ENCODE measurements at regions not wholly inside any gene's neighbourhood (a gene's known extent, or its start where the extent isn't known, plus 50 kb on each side); places are given as distances from the start of the nearest gene placed in this dataset.

DNA sequence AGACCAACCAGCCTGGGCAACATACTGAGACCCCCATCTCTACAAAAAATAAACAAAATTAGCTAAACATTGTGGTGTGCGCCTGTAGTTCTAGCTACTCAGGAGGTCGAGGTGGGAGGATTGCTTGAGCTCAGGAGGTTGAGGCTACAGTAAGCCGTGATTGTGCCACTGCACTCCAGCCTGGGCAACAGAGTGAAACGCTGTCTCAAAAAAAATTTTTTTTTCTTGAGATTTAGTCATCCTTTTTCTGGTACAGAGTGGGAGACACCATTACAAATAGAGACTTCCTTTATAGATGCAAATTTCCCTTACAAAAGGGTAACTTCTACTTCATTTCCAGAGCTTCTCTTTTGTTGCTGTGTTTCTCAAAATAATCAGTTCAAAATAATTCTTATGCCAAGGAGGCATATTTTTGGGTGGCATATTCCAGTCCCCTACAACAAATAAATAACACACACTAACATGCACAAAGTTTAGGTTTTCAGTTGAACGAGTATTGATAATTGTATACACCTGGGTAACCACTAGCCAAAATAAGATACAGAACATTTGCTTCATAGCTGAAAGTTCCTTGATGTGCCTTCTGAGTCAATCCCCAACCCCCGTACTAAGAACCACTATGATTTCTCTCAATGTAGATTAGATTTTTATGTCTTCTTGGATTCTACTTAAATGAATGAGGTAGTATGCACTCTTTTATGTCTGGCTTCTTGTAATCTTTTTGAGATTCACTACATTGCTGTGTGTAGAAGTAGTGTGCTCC is 248.9 kb upstream of the PROK2 start:
- 80% methylated on average over 1 of the region's 6 CpGs for WGBS (ENCODE audit: insufficient coverage)
- Mint-ChIP-seq H3K9me3 (peaks cover 6 to 12% (median 8%) of the 10 kb centered on the region in 7 donors), H3K4me1 (peaks cover 56% of the 10 kb centered on the region), H3K36me3 (peaks cover 10 to 14% of the 10 kb centered on the region in 2 donors), H3K27ac (peak overlapping the region; percentile 41 to 88 (median 69)), H3K4me3 (no peak overlapping the region), H3K27me3 (ENCODE audit: low read depth in 3 of 3) (peaks cover 0 to 5% (median 3%) of the 10 kb centered on the region in 3 donors)
- Histone ChIP-seq H3K36me3 (replicated peaks in 1 of 2; ENCODE audit: control insufficient read depth in 1 of 2, insufficient read depth in 2 of 2, low read length in 2 of 2) (no peaks in the 10 kb centered on the region), H4K20me1 (ENCODE audit: insufficient read depth, low read length) (no peaks in the 10 kb centered on the region), H3K27me3 (ENCODE audit: control insufficient read depth in 2 of 2, insufficient read depth in 2 of 2, low read length in 2 of 2) (no peaks in the 10 kb centered on the region), H3K4me3 (replicated peaks in 1 of 3; ENCODE audit: low read depth in 2 of 3, low read length in 3 of 3) (no peak overlapping the region), H3K9me3 (replicated peaks in 1 of 2; ENCODE audit: control insufficient read depth in 1 of 2, insufficient read depth in 1 of 2, low read length in 2 of 2) (no peaks in the 10 kb centered on the region), H2AFZ (ENCODE audit: insufficient read depth, low read depth, low read length, poor library complexity, severe bottlenecking) (no peak overlapping the region), H3K27ac (ENCODE audit: low read depth in 1 of 2, low read length in 2 of 2) (peak overlapping the region in 1 of 2 donors; percentile 39), H3K79me2 (ENCODE audit: insufficient read depth, low read length) (no peaks in the 10 kb centered on the region), H3K4me1 (ENCODE audit: control insufficient read depth in 1 of 2, insufficient read depth in 2 of 2, low read length in 2 of 2) (peaks cover 48 to 53% of the 10 kb centered on the region in 2 donors), H3K9ac (ENCODE audit: insufficient read depth, low read length, poor library complexity, severe bottlenecking) (no peak overlapping the region), H3K4me2 (replicated peaks; ENCODE audit: extremely low read depth, low read length, poor library complexity, severe bottlenecking) (no peak overlapping the region)
- DNase-seq, result peak in 2 of 3 donors; percentile 28 to 38
- intact Hi-C loops (cut with micrococcal nuclease), result loop anchor here (5.0 kb wide), 3 partner anchors 48 to 68 kb away; no protein-coding TSS in a partner anchor
- TF ChIP-seq, protein P1, sequence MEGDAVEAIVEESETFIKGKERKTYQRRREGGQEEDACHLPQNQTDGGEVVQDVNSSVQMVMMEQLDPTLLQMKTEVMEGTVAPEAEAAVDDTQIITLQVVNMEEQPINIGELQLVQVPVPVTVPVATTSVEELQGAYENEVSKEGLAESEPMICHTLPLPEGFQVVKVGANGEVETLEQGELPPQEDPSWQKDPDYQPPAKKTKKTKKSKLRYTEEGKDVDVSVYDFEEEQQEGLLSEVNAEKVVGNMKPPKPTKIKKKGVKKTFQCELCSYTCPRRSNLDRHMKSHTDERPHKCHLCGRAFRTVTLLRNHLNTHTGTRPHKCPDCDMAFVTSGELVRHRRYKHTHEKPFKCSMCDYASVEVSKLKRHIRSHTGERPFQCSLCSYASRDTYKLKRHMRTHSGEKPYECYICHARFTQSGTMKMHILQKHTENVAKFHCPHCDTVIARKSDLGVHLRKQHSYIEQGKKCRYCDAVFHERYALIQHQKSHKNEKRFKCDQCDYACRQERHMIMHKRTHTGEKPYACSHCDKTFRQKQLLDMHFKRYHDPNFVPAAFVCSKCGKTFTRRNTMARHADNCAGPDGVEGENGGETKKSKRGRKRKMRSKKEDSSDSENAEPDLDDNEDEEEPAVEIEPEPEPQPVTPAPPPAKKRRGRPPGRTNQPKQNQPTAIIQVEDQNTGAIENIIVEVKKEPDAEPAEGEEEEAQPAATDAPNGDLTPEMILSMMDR (IDR thresholded peaks at IDR 0.05), result no peak

DNA sequence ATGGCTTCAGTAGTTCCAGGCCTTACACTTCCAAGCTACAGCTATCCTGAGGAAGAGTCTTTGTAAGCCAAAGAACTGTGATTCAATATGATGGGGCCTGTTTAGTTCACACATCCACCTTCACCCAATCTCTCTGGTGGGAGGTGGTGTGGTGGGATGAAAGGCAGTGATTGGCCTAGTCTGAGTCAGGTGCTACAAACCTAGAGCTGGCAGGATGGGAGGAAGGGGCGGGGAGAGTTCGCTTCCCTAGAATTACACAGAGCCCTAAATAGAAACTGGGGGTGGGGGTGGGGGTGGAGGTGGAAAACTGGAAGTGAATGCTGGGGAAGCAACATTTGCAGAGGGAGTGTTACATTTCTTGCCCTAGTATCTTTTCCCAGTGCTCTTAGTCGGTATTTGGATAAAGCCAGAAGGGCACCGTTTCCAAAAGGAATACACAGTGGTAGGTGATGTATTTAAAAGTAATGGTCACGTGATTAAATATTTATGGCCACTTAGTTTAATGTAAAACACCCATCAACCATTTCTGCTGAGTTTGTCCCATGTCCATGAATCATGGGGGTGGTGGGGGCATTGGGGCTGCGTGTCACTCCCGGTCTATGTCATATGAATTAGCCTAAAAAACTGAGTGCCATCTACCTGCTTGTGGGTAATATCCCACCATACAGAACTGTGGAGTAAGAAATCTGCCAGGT is 247.6 kb upstream of the PROK2 start:
- no peak overlapping the region for H3K4me3 ChIP-seq (replicated peaks in 1 of 3; ENCODE audit: low read depth in 2 of 3, low read length in 3 of 3)
- DNase-seq, result peak in 2 of 3 donors; percentile 33 to 64
- WGBS (ENCODE audit: insufficient coverage), result no CpG with 5 or more reads among the region's 7 CpGs
- intact Hi-C loops (cut with micrococcal nuclease), result loop anchor here (5.0 kb wide), 3 partner anchors 50 to 70 kb away; no protein-coding TSS in a partner anchor
- H3K36me3 ChIP-seq (replicated peaks in 1 of 2; ENCODE audit: control insufficient read depth in 1 of 2, insufficient read depth in 2 of 2, low read length in 2 of 2), result no peaks in the 10 kb centered on the region
- H4K20me1 ChIP-seq (ENCODE audit: insufficient read depth, low read length), result no peaks in the 10 kb centered on the region
- no peak overlapping the region for H2AFZ ChIP-seq (ENCODE audit: insufficient read depth, low read depth, low read length, poor library complexity, severe bottlenecking)
- Mint-ChIP-seq H3K27me3 (ENCODE audit: low read depth in 3 of 3) (peaks cover 0 to 4% (median 3%) of the 10 kb centered on the region in 3 donors), H3K27ac (peak overlapping the region; percentile 79 to 93 (median 89)), H3K4me1 (peaks cover 51% of the 10 kb centered on the region), H3K36me3 (peaks cover 8 to 11% of the 10 kb centered on the region in 2 donors), H3K4me3 (no peak overlapping the region), H3K9me3 (peaks cover 6 to 11% (median 7%) of the 10 kb centered on the region in 7 donors)
- H3K27ac ChIP-seq (ENCODE audit: low read depth in 1 of 2, low read length in 2 of 2), result peak overlapping the region in 1 of 2 donors; percentile 50
- no peaks in the 10 kb centered on the region for H3K79me2 ChIP-seq (ENCODE audit: insufficient read depth, low read length)
- no peaks in the 10 kb centered on the region for H3K27me3 ChIP-seq (ENCODE audit: control insufficient read depth in 2 of 2, insufficient read depth in 2 of 2, low read length in 2 of 2)
- H3K4me1 ChIP-seq (ENCODE audit: control insufficient read depth in 1 of 2, insufficient read depth in 2 of 2, low read length in 2 of 2), result peaks cover 48 to 53% of the 10 kb centered on the region in 2 donors
- H3K9me3 ChIP-seq (replicated peaks in 1 of 2; ENCODE audit: control insufficient read depth in 1 of 2, insufficient read depth in 1 of 2, low read length in 2 of 2), result no peaks in the 10 kb centered on the region
- no peak overlapping the region for H3K9ac ChIP-seq (ENCODE audit: insufficient read depth, low read length, poor library complexity, severe bottlenecking)
- no peak overlapping the region for H3K4me2 ChIP-seq (replicated peaks; ENCODE audit: extremely low read depth, low read length, poor library complexity, severe bottlenecking)
- TF ChIP-seq, protein P1 (IDR thresholded peaks at IDR 0.05), result no peak
